Lower leg skin (tissue), 4 donors: ENCODE measurements at regions not wholly inside any gene's neighbourhood (a gene's known extent, or its start where the extent isn't known, plus 50 kb on each side); places are given as distances from the start of the nearest gene placed in this dataset.

Source experiments
- DNase-seq, 2 donors: peaks; one replicate each; pipeline ENCODE4 v3.0.0-alpha.2; 2019; ENCODE audit warnings: low spot score in 2 of 2
- H3K4me3 ChIP-seq: fragments of 200-600 bp; sonication (generic); 2 replicates; pipeline ENCODE4 v1.5.1; 2017; ENCODE audit warnings: mild to moderate bottlenecking, low read depth; ENCODE audit not compliant: poor library complexity, severe bottlenecking
- POLR2A ChIP-seq, 2 donors: fragments of 450-650 bp; IDR thresholded peaks; one replicate each; pipeline ENCODE4 v1.6.1; 2016 to 2017; ENCODE audit warnings: antibody characterized with exemption in 2 of 2, mild to moderate bottlenecking in 1 of 2, moderate library complexity in 1 of 2
- WGBS, 2 donors: methylation state at CpG; one replicate each; pipeline ENCODE4 v1.1.5; 2018; 5-methylcytosine and 5-hydroxymethylcytosine counted together
- intact Hi-C: fragments of 100-400 bp; cut with DNase I; formaldehyde crosslinking; loops from one replicate; pipeline ENCODE4 v1.15.0; 2023; ENCODE audit warnings: low total_unique reads
- TF ChIP-seq, protein P1 (sequence below), 3 donors: fragments of 450-650 bp; IDR thresholded peaks; one replicate each; pipeline ENCODE4 v1.5.1; 2016; ENCODE audit warnings: antibody characterized with exemption in 3 of 3, mild to moderate bottlenecking in 3 of 3, moderate library complexity in 2 of 3

- TF ChIP-seq, protein P1, sequence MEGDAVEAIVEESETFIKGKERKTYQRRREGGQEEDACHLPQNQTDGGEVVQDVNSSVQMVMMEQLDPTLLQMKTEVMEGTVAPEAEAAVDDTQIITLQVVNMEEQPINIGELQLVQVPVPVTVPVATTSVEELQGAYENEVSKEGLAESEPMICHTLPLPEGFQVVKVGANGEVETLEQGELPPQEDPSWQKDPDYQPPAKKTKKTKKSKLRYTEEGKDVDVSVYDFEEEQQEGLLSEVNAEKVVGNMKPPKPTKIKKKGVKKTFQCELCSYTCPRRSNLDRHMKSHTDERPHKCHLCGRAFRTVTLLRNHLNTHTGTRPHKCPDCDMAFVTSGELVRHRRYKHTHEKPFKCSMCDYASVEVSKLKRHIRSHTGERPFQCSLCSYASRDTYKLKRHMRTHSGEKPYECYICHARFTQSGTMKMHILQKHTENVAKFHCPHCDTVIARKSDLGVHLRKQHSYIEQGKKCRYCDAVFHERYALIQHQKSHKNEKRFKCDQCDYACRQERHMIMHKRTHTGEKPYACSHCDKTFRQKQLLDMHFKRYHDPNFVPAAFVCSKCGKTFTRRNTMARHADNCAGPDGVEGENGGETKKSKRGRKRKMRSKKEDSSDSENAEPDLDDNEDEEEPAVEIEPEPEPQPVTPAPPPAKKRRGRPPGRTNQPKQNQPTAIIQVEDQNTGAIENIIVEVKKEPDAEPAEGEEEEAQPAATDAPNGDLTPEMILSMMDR (IDR thresholded peaks at IDR 0.05): no peak
- no peak for TF ChIP-seq POLR2A (IDR thresholded peaks at IDR 0.05)
- 76% methylated on average over 2 of the region's 2 CpGs for WGBS, 2 donors
Observed at GRCh38 chr18:10226971-10227370, 227.5 kb upstream of the APCDD1 start.

GRCh38 chr18:10228326-10228725 lies 226.1 kb upstream of the APCDD1 start:
- intact Hi-C loops: no loop called here
- TF ChIP-seq POLR2A (IDR thresholded peaks at IDR 0.05): no peak
- TF ChIP-seq, protein P1 (IDR thresholded peaks at IDR 0.05): no peak
- H3K4me3 ChIP-seq: no peak overlapping the region
- no peak for DNase-seq

More at GRCh38 chr18:10226971-10227370, 227.5 kb upstream of the APCDD1 start:
- H3K4me3 ChIP-seq: no peak overlapping the region
- intact Hi-C loops: no loop called here
- no peak for DNase-seq

DNA sequence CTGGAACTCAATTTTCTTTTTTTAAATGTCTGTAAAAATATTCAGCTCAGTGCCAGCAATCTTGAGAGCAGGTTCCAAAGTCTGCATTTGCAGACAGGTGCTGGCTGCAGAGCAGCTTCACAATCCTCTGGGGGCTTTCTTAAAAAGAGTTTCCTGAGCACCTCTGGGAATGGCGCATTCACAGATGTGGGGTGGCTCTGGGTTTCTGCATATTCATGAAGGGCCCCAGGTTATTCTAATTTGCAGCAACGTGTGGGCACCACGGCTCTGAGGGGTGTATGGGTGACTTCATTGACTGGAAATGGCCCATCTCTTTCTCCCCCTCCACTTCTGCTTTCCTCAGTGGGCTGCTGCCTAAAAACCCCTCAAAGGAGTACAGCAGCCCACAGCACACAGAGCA lies 225.0 kb upstream of the APCDD1 start:
- intact Hi-C loops: no loop called here
- no peak overlapping the region for H3K4me3 ChIP-seq
- 85 to 88% methylated on average over 3 of the region's 3 CpGs for WGBS, 2 donors
- TF ChIP-seq, protein P1 (IDR thresholded peaks at IDR 0.05): no peak
- no peak for TF ChIP-seq POLR2A (IDR thresholded peaks at IDR 0.05)
- DNase-seq: no peak

DNA sequence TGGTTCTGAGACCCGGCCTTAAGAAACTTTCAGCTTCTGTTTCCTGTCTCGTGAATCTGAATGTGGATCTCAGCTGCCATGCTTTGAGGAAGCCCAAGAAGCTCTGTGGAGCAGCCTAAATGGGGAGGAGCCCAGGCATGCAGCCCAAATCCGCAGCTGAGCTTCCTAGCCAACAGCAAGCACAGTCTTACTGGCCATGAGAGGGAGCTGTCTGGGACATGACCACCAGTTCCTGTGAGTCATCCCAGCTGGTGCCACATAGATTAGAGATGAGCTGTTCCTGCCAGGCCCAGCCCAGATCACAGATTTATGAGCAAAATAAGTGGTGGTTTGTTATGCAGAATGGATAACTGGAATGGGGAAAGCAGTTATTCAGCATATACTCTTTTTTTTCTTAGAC lies 224.4 kb upstream of the APCDD1 start:
- DNase-seq: no peak
- WGBS, 2 donors: 93 to 98% methylated on average over 3 of the region's 3 CpGs
- intact Hi-C loops: no loop called here
- no peak for TF ChIP-seq POLR2A (IDR thresholded peaks at IDR 0.05)
- TF ChIP-seq, protein P1 (IDR thresholded peaks at IDR 0.05): no peak
- H3K4me3 ChIP-seq: no peak overlapping the region

GRCh38 chr18:10231220-10231619 lies 223.2 kb upstream of the APCDD1 start:
- H3K4me3 ChIP-seq: no peak overlapping the region
- WGBS, 2 donors: 72 to 73% methylated on average over 3 of the region's 3 CpGs
- no peak for TF ChIP-seq POLR2A (IDR thresholded peaks at IDR 0.05)
- TF ChIP-seq, protein P1 (IDR thresholded peaks at IDR 0.05): no peak
- intact Hi-C loops: no loop called here
- no peak for DNase-seq

- DNase-seq: no peak
- no peak overlapping the region for H3K4me3 ChIP-seq
- WGBS, 2 donors: 51 to 70% methylated on average over 2 of the region's 2 CpGs
Observed at GRCh38 chr18:10232062-10232461, 222.4 kb upstream of the APCDD1 start.

More at GRCh38 chr18:10232062-10232461, 222.4 kb upstream of the APCDD1 start:
- no peak for TF ChIP-seq POLR2A (IDR thresholded peaks at IDR 0.05)
- intact Hi-C loops: no loop called here
